Karpas-422 (cell line): ENCODE measurements at regions not wholly inside any gene's neighbourhood (a gene's known extent, or its start where the extent isn't known, plus 50 kb on each side); places are given as distances from the start of the nearest gene placed in this dataset.

Source experiments
- DNase-seq: peaks from one replicate; pipeline ENCODE4 v3.0.0-alpha.2; 2015
- H2AFZ ChIP-seq: fragments of 200-600 bp; sonication (generic); 2 replicates; pipeline ENCODE4 v1.6.1; 2014; ENCODE audit warnings: antibody characterized with exemption, low read length, mixed read lengths
- H3K27ac ChIP-seq: fragments of 200-600 bp; sonication (generic); 2 replicates; pipeline ENCODE4 v1.5.1; 2014; ENCODE audit warnings: mild to moderate bottlenecking, low read length, moderate library complexity
- H3K27me3 ChIP-seq: fragments of 200-600 bp; sonication (generic); 2 replicates; pipeline ENCODE4 v1.6.1; 2014; ENCODE audit warnings: low read length, mixed read lengths
- H3K36me3 ChIP-seq: fragments of 200-600 bp; sonication (generic); 2 replicates; pipeline ENCODE4 v1.6.1; 2014; ENCODE audit warnings: low read length, mixed read lengths; ENCODE audit not compliant: insufficient read depth
- H3K4me1 ChIP-seq: fragments of 200-600 bp; sonication (generic); 2 replicates; pipeline ENCODE4 v1.6.1; 2014; ENCODE audit warnings: mild to moderate bottlenecking, low read length, mixed read lengths
- H3K4me2 ChIP-seq: fragments of 200-600 bp; sonication (generic); 2 replicates; pipeline ENCODE4 v1.6.1; 2014; ENCODE audit warnings: low read length, low read depth, mild to moderate bottlenecking; ENCODE audit not compliant: poor library complexity, severe bottlenecking
- H3K4me3 ChIP-seq: fragments of 200-600 bp; sonication (generic); 2 replicates; pipeline ENCODE4 v1.5.1; 2014; ENCODE audit warnings: mild to moderate bottlenecking, antibody characterized with exemption, low read length, mixed read lengths
- H3K79me2 ChIP-seq: fragments of 200-600 bp; sonication (generic); 2 replicates; pipeline ENCODE4 v1.6.1; 2014; ENCODE audit warnings: mild to moderate bottlenecking, low read length, mixed read lengths
- H3K9ac ChIP-seq: fragments of 200-600 bp; sonication (generic); 2 replicates; pipeline ENCODE4 v1.6.0; 2014; ENCODE audit warnings: low read length
- H3K9me2 ChIP-seq: fragments of 200-600 bp; sonication (generic), shearing (Covaris generic); replicated peaks from 2 replicates; pipeline ENCODE4 v1.6.0; 2014; ENCODE audit warnings: mild to moderate bottlenecking, low read length, moderate library complexity; ENCODE audit not compliant: insufficient read depth
- H3K9me3 ChIP-seq: fragments of 300-700, 200-600 bp; sonication (generic); 2 replicates; pipeline ENCODE4 v1.6.1; 2014; ENCODE audit warnings: low read length, mixed read lengths
- H4K20me1 ChIP-seq: fragments of 200-600 bp; sonication (generic); 2 replicates; pipeline ENCODE4 v1.6.1; 2014; ENCODE audit warnings: mild to moderate bottlenecking, antibody characterized with exemption, low read length, low read depth; ENCODE audit not compliant: insufficient read depth

GRCh38 chr9:99463131-99463530 is 241.0 kb downstream of the SEC61B start:
- Histone ChIP-seq H3K4me2 (no peak overlapping the region), H3K27ac (no peak overlapping the region), H3K79me2 (no peaks in the 10 kb centered on the region), H3K9me3 (no peaks in the 10 kb centered on the region), H3K9ac (no peak overlapping the region), H3K4me1 (no peaks in the 10 kb centered on the region), H3K36me3 (no peaks in the 10 kb centered on the region), H4K20me1 (no peaks in the 10 kb centered on the region), H2AFZ (no peak overlapping the region), H3K27me3 (no peaks in the 10 kb centered on the region), H3K9me2 (no peaks in the 10 kb centered on the region), H3K4me3 (no peak overlapping the region)
- DNase-seq: no peak

DNA sequence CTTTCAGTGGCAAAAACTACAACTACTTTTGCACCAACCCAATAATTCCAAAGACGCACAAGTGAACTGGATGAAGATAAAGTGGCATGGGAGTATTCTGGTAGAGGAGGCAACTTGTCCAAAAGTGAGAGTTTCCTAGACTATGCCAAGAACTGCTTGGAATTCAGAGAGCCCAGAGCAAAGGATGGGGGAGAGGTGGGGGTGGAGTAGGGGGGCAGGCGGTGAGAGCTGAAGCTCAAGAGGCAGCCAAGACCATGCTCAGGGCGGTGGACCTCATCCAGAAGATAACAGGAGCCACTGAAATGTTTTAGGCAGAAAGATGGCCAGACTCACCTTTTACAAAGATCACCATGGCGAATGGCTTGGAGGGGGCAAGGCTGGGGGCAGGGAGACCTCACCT is 242.5 kb downstream of the SEC61B start:
- H3K79me2 ChIP-seq: no peaks in the 10 kb centered on the region
- no peaks in the 10 kb centered on the region for H3K9me2 ChIP-seq
- H3K9ac ChIP-seq: no peak overlapping the region
- no peak for DNase-seq
- no peak overlapping the region for H2AFZ ChIP-seq
- H4K20me1 ChIP-seq: no peaks in the 10 kb centered on the region
- no peak overlapping the region for H3K27ac ChIP-seq
- no peak overlapping the region for H3K4me3 ChIP-seq
- H3K9me3 ChIP-seq: no peaks in the 10 kb centered on the region
- H3K27me3 ChIP-seq: no peaks in the 10 kb centered on the region
- no peaks in the 10 kb centered on the region for H3K4me1 ChIP-seq
- no peaks in the 10 kb centered on the region for H3K36me3 ChIP-seq
- no peak overlapping the region for H3K4me2 ChIP-seq

DNA sequence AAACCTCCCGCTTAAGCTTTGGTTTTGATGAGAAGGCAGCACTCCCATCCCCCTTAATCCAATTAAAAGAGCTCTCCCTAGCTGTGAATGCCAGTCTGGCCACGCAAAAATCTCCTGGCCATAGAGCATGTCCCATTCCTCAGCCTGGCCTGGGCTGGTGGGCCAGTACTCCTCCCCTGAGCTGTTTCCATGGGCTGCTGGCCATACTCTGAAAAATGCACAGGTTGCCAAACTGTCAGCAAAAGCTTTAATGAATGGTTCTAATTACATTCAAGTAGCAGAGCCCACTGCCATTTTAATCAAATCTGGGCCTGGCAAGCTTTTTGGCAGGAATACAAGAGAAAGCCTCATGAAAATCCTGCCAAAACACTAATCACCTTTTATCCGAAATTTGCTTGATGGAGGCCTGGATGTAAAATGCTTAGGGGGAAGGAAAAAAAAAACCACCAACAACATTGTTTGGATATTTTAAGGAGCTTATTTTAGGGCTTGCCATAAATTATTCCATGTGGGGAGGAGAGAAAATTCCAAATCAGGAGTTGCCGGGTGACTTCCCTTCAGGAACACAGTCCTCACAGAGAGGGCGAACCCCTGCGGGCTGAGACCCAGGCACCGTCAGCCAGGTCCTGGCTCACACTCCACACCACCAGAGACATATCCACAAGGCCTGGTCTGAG is 243.3 kb downstream of the SEC61B start:
- no peaks in the 10 kb centered on the region for H3K4me1 ChIP-seq
- no peaks in the 10 kb centered on the region for H3K79me2 ChIP-seq
- no peak for DNase-seq
- no peak overlapping the region for H3K27ac ChIP-seq
- no peak overlapping the region for H3K4me2 ChIP-seq
- no peaks in the 10 kb centered on the region for H3K36me3 ChIP-seq
- no peaks in the 10 kb centered on the region for H3K9me3 ChIP-seq
- no peaks in the 10 kb centered on the region for H3K9me2 ChIP-seq
- no peak overlapping the region for H2AFZ ChIP-seq
- H3K4me3 ChIP-seq: no peak overlapping the region
- H4K20me1 ChIP-seq: no peaks in the 10 kb centered on the region
- H3K9ac ChIP-seq: no peak overlapping the region
- no peaks in the 10 kb centered on the region for H3K27me3 ChIP-seq

DNA sequence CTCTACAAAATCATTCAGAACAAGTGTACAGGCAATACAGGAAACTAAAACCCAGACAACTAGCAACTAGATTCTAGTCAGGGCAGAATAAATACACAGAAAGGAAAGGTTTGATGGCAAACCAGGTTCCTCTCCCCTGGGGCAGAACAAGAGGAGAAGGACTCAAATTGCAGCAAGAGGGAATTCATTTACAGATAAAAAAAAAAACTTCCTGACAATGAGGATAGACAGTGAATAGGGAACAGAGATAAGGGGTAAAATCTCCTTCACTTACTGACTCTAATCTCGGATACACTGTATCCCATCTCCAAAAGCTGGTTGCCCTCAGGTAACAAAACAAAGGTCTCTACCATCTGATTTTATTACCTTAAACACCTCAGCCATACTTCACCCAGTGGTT is 244.0 kb downstream of the SEC61B start:
- H2AFZ ChIP-seq: no peak overlapping the region
- H3K27ac ChIP-seq: no peak overlapping the region
- no peaks in the 10 kb centered on the region for H4K20me1 ChIP-seq
- H3K9me3 ChIP-seq: no peaks in the 10 kb centered on the region
- H3K36me3 ChIP-seq: no peaks in the 10 kb centered on the region
- DNase-seq: no peak
- H3K4me3 ChIP-seq: no peak overlapping the region
- H3K9me2 ChIP-seq: no peaks in the 10 kb centered on the region
- H3K79me2 ChIP-seq: no peaks in the 10 kb centered on the region
- no peaks in the 10 kb centered on the region for H3K4me1 ChIP-seq
- H3K9ac ChIP-seq: no peak overlapping the region
- H3K4me2 ChIP-seq: no peak overlapping the region
- no peaks in the 10 kb centered on the region for H3K27me3 ChIP-seq

GRCh38 chr9:99466781-99467180 is 244.7 kb downstream of the SEC61B start:
- Histone ChIP-seq H3K79me2 (no peaks in the 10 kb centered on the region), H2AFZ (no peak overlapping the region), H3K9ac (no peak overlapping the region), H3K36me3 (no peaks in the 10 kb centered on the region), H3K27me3 (no peaks in the 10 kb centered on the region), H3K27ac (no peak overlapping the region), H4K20me1 (no peaks in the 10 kb centered on the region), H3K9me2 (no peaks in the 10 kb centered on the region), H3K4me3 (no peak overlapping the region), H3K4me2 (no peak overlapping the region), H3K9me3 (no peaks in the 10 kb centered on the region), H3K4me1 (no peaks in the 10 kb centered on the region)
- DNase-seq: no peak

DNA sequence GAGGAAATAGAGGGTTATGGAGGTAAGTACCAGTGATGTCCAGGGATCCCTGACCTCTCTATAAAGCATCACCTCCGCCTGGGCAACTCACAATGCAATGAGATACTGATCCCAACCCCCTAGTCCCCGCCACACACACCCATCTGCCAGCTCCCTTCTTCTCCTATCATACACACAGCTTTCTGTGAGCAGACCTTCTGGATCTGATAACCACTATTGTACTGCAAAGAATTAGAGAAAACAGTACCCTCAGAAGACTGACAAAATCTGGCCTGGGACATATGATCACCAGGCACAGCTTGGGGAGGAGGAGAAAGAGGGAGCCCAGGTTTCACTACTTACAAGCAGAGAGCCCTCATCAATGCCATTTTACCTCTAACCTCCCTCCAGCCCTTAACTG is 249.0 kb downstream of the SEC61B start:
- no peaks in the 10 kb centered on the region for H3K9me2 ChIP-seq
- no peak overlapping the region for H3K9ac ChIP-seq

GRCh38 chr9:99472240-99472915 is 250.3 kb downstream of the SEC61B start:
- H3K4me3 ChIP-seq: no peak overlapping the region
- H3K27me3 ChIP-seq: 0 out of 2 replicates have a peak, but pooled peaks cover 3% of the 10 kb centered on the region
- DNase-seq: no peak
- H3K4me1 ChIP-seq: no peaks in the 10 kb centered on the region
- no peak overlapping the region for H3K27ac ChIP-seq
- H3K4me2 ChIP-seq: no peak overlapping the region
- H3K9ac ChIP-seq: no peak overlapping the region
- no peaks in the 10 kb centered on the region for H3K9me2 ChIP-seq
- H3K79me2 ChIP-seq: no peaks in the 10 kb centered on the region
- H2AFZ ChIP-seq: no peak overlapping the region
- no peaks in the 10 kb centered on the region for H3K36me3 ChIP-seq
- no peaks in the 10 kb centered on the region for H3K9me3 ChIP-seq
- H4K20me1 ChIP-seq: no peaks in the 10 kb centered on the region

More for the DNA sequence above, 249.0 kb downstream of the SEC61B start:
- Histone ChIP-seq H3K4me3 (no peak overlapping the region), H3K4me1 (no peaks in the 10 kb centered on the region), H4K20me1 (no peaks in the 10 kb centered on the region), H3K4me2 (no peak overlapping the region), H3K9me3 (no peaks in the 10 kb centered on the region), H3K27ac (no peak overlapping the region), H3K36me3 (no peaks in the 10 kb centered on the region), H2AFZ (no peak overlapping the region), H3K27me3 (0 out of 2 replicates have a peak, but pooled peaks cover 3% of the 10 kb centered on the region), H3K79me2 (no peaks in the 10 kb centered on the region)
- no peak for DNase-seq

- Histone ChIP-seq H3K9me2 (no peaks in the 10 kb centered on the region), H3K27ac (no peak overlapping the region), H3K4me1 (no peaks in the 10 kb centered on the region), H3K9ac (no peak overlapping the region), H2AFZ (no peak overlapping the region), H3K4me2 (no peak overlapping the region), H3K79me2 (no peaks in the 10 kb centered on the region), H4K20me1 (no peaks in the 10 kb centered on the region), H3K27me3 (0 out of 2 replicates have a peak, but pooled peaks cover 3% of the 10 kb centered on the region), H3K4me3 (no peak overlapping the region), H3K9me3 (no peaks in the 10 kb centered on the region), H3K36me3 (no peaks in the 10 kb centered on the region)
- no peak for DNase-seq
These were observed 250.8 kb downstream of the SEC61B start for GRCh38 chr9:99472916-99473245.
